ENCODE measurements at regions not wholly inside any gene's neighbourhood (a gene's known extent, or its start where the extent isn't known, plus 50 kb on each side); places are given as distances from the start of the nearest gene placed in this dataset.
A peak's percentile ranks its signal among the peaks of the same experiment; 100 is the strongest.
"Not testable (repeated sequence)": the region's sequence is repeated elsewhere in the genome, so short reads cannot be mapped to it uniquely, and the experiment has no call there.

DNA sequence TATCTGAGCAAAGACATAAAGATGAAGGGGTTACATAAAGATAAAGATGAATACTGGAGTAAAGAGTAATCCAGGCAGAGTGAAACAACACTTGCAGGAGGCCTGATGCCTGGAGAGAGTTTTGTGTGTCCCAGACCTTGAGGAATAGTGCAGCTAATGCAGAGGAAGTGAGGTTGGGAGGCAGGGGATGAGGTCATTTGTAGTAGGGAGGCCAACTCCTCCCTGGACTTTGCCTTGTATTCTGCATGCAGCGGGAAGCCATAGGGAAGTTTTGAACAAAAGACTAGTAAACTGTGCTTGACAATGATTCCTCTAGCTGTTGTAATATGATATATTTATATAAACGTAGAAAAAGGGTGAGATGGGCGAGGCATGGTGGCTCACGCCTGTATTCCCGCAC, 356.6 kb downstream of the KCNJ2 start:
- no peak for DNase-seq

DNA sequence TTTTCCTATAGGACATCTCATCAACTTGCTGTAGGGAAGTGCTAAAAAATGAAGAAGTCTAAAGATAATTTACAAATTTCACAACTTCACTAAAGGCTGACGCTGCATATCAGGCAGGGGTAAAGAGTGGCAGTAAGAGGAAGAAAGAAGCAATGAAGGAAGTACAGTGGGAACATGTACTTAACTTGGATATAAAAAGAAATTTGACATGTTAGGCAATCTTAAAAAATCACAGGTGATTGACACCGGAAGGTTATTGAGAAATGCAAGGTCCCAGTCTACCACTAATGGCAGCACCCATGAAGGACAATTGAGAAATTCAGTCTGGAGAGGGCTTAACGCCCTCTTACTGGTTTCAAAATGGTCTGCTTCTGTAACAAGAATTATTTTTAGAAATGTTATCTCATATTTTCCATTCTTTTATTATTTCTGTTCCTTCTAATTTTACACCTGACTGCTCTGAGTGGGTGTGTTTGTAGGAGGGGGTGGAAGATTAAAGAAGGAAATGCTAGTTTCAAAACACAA, 358.1 kb downstream of the KCNJ2 start:
- DNase-seq, result no peak

DNA sequence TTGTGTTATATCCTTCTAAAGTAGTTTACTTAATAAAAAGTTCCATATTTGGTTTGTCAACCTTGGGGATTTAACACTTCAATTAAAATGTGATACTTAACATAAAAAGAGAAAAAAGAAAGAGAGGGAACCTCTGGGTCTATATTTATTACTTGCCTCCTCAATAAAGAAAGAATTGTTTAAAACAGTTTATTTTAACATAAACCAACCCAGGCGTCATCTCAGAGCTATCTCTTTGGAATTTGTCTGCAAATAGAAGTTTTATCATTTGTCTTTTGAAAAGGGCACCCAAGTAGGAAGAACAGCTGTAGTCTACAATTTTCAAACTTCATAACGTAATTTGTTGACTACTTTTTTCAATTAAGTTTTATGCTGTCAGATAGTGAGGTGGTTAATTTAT, 364.1 kb downstream of the KCNJ2 start:
- DNase-seq, result no peak

- no peak for DNase-seq
Observed at GRCh38 chr17:70535986-70536385, 366.7 kb downstream of the KCNJ2 start.

GRCh38 chr17:70539132-70539924, 370.0 kb downstream of the KCNJ2 start:
- no peak for DNase-seq

- DNase-seq, result no peak
Observed at GRCh38 chr17:70542876-70543275, 373.5 kb downstream of the KCNJ2 start.

GRCh38 chr17:70544317-70544716, 375.0 kb downstream of the KCNJ2 start:
- DNase-seq, result no peak

DNA sequence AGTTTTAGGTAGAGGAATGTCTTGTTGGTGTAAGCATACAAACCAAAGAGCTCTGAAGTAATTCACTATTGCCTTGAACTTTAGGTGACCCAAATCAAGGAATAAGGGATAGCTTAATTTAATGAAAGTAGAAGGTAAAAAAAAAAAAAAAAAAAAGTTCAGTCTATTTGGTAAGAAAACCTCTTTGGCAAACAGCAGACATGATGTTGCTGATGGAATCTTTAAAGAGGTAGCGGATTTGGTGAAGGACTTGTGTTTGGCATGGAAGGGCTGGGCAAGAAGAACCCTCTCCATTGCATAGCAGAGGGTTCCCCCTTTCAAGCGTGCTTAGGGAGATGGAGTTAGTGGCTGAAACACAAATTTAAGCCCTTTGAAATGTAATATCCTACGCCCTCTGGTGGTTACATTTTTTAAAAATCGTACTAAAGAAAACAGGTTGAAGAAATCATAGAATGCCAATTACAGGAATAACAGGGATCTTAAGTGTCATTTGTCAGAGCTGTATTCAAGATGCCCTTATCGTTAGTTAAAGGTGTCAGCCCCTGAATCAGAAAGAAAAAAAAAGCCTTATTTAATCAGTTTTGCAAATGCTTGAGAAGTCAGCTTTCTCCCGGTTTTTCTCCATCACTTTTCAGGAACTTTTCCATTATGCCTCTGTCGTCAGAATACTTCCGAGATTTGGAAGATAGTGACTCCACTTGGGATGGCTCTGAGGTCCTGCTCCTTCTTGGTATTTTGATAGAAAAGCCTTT, 383.1 kb downstream of the KCNJ2 start:
- DNase-seq, result no peak

GRCh38 chr17:70552982-70553334, 383.6 kb downstream of the KCNJ2 start:
- DNase-seq, result no peak

- no peak for DNase-seq
Observed at GRCh38 chr17:70555723-70556122, 386.4 kb downstream of the KCNJ2 start.

DNA sequence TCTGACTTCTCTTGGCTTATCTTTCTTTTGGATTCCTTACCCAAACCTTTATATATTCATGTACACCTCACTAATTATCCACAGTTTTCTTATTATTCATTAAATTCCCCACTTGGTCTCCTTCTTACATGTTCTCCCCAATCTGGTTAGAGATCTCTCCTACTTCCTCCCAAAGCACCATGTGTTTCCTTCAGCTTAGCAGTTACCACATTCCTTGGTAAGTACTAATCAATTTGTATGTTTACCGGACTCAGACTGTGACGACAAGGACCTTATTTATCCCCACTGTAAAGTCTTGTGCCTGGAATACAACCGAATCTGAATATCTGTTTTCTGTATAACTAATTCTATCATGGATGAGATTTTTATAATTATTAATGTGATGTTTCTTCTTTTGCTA, 389.5 kb downstream of the KCNJ2 start:
- DNase-seq, result no peak

DNA sequence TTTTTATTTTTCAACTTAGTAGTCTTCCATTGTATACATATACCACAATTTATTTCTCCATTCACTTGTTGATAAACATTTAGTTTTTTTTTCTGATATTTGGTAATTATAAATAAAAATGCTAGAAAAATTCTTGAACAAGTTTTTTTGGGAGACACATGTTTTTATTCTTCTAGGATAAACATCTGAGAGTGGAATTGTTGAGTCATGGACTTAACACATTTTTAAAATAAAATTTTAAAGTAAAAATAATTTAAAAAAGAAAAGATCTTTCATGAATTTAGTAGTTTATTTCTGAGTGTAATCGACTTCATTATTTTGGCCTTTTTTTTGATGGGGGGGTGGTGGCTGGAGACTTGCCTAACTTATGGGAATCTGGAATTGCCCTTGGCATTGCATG, 391.1 kb downstream of the KCNJ2 start:
- no peak for DNase-seq

DNA sequence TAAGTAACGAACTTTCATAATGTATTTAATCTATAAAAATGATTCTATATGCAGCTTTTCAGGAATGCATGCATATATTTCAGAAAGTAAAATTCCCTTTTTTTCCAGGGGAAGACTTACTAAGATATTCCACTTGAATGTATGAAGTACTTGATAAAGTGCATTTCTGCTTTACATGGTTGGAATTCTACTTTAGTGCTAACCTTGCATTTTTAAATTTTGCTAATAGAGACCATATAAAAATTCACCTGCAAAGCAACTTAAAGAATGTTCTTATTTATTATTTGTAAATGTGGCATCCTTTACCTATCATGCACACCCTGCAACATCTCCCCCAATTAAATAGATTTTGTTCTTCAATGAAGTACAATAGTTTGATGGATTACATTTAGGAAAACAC, 392.8 kb downstream of the KCNJ2 start:
- no peak for DNase-seq

DNA sequence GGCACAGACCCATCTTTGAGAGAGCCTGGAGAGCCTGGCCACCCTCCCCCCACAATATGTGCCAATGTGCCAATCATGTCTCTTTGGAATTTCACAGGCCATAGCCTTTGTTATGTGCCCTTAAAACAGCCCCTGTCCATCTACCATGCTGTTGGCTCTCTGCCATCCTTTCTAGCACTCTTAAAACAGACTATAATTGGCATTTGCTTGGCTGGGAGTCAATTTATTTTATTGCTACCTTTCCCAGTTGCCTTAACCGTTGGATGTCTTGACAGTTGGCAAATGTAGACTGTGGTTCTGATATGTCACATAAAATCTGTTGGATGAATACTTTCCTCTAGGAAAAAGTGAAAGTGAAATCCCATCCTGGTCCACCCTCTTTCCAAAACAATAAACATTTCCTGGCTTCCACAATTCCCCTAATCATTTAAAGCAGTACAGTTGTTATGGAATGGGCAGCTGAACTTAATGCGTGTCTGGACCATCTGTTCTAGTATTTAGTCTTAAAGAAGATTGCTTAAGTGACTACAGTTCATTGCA, 394.0 kb downstream of the KCNJ2 start:
- no peak for DNase-seq

DNA sequence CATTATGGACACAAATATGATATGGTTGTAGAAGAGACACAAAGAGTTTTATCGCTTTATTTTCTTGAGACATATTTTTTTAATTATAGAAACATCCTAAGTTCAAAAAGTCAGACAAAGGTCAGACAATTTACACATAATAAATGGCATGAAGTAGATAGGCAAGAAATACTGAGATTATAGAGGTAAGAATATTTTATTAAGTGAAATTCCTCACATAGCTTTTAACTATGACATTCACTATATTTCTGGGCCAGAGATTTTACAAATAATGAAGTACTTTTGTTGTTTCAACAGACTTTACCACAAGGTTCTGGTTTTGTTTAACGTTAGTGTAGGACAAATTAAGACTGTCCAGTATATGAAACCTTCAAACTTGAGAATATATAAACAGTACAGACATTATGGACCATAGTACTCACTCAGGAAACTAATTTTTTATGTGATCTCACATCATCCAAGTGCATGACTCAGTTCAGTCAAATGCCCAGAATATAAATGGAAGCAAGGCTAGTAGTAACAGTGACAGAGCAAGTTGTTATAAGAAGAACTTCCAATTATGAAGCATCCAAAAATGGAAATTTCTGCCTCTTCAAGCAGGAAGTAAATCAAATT, 394.8 kb downstream of the KCNJ2 start:
- no peak for DNase-seq

DNA sequence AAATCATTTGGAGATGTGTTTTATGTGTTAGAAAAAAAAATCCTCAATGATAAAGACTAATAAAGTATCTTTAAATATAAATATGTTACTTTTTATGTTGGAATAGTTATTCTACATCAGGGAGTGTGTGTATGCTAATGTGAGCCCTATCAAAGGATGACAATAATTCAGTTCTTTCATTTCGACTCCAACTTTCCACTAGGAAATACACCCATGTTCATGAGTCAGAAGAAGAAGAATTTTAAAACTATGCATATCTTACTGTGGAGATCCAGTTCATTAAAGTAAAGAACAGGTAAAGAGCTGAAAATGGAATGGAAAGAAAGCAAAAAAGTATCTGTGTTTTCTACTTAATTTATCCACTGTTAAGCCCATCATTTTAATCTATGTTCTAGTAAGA, 399.8 kb downstream of the KCNJ2 start:
- DNase-seq, result no peak

- peak; percentile 2 for DNase-seq
Observed at GRCh38 chr17:70577456-70577855, 408.1 kb downstream of the KCNJ2 start.

GRCh38 chr17:70581459-70581858, 412.1 kb downstream of the KCNJ2 start:
- no peak for DNase-seq

DNA sequence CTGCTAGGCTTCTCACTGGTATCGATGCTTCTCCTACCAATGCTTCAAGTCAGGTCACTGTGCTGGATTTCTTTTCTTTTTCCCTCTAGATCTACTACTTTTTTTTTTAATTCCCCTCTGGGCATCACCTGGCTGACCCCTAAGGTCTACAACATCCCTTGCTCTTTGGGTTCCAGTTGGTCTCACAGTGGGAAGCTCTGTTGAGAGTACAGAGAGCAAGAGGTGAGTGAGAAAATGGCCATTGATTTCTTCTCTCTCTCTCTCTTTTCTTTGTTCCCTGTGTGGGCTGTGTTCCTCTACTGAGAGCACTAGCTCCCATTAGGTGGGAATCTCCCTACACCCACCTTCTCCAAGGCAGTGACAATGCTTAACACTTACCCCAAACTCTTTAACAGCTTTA, 413.4 kb downstream of the KCNJ2 start:
- DNase-seq, result no peak

GRCh38 chr17:70584255-70584654, 414.9 kb downstream of the KCNJ2 start:
- DNase-seq, result no peak

DNA sequence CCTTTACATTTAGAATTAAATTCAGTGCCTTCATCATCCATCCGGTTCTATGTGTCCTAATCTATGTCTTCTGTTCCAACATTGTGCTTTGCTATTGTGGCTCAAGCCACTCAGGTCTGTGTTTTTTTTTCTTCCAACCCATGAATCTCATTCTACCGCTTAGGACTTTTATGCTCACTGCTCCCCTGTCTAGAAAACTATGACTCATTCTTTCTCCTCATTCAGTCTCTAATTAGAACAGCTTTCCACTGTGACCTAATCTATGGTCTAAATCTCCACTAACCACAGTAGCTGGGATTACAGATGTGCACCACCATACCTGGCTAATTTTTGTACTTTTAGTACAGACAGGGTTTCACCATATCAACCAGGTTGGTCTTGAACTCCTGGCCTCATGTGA, 418.7 kb downstream of the KCNJ2 start:
- DNase-seq, result no peak

DNA sequence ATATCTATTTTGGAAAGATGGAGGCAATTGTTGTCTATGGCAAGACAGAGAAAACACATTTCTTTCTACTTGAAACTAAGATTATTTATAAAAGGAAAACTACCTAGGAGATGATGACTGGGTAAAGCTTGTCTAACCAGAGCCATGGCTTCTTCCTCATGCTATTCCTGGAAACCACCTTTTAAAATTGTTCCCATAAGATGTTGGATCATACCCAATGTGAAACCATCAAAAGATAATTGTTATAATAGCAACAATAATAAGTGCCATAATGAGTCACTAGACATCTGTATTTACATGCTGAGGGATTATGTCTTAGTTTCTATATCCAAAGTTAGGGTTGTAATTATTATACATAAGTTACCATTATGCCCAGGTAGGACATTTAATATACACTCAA, 428.4 kb downstream of the KCNJ2 start:
- DNase-seq, result no peak

GRCh38 chr17:70599198-70599597, 429.9 kb downstream of the KCNJ2 start:
- DNase-seq, result no peak

DNA sequence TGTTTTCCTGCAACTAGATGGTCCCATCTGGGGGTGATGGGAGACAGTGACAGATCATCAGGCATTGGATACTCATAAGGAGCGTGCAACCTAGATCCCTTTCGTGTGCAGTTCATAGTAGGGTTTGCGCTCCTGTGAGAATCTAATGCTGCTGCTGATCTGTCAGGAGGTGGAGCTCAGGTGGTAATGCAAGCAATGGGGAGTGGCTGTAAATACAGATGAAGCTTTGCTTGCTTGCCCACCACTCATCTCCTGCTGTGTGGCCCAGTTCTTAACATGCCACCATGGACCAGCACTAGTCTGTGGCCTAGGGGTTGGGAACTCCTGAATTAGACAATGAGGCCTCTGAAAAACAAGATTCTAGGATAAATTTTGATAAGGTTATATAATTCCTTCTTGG, 430.6 kb downstream of the KCNJ2 start:
- DNase-seq, result not testable (repeated sequence)
